ENCODE measurements at regions not wholly inside any gene's neighbourhood (a gene's known extent, or its start where the extent isn't known, plus 50 kb on each side); places are given as distances from the start of the nearest gene placed in this dataset.
"Not testable (repeated sequence)": the region's sequence is repeated elsewhere in the genome, so short reads cannot be mapped to it uniquely, and the experiment has no call there.

DNA sequence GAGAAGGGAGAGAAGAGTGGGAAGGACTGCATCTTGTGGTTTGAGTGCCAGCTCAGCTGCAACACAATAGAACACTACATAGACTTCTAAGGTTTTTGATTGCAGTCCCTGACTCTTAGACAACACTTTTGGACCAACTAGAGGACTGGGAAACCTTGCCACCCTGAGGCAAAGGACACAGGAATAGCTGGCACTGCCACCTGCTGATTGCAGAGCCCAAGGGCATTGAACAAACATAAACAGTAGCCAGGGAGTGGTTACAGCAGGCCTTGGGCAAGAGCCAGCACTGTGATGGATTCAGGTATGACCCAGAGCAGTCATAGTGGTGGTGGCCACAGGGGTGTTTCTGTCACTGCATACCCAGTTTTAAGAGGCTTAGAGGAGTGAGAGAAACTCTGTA lies 72.5 kb upstream of the CXorf51A start:
- Mint-ChIP-seq H3K27ac (no peak overlapping the region), H3K9me3 (ENCODE audit: insufficient read depth) (peaks cover 1% of the 10 kb centered on the region), H3K4me1 (no peaks in the 10 kb centered on the region), H3K27me3 (no peaks in the 10 kb centered on the region), H3K4me3 (no peak overlapping the region)
- no peaks in the 10 kb centered on the region for H3K27me3 ChIP-seq (replicated peaks in 1 of 4; ENCODE audit: control extremely low read depth in 1 of 4, control insufficient read depth in 3 of 4, insufficient read depth in 4 of 4, low read length in 3 of 4)
- POLR2A ChIA-PET, result no interaction called here
- H4K20me1 ChIP-seq (ENCODE audit: control insufficient read depth, insufficient read depth, low read length, poor library complexity, severe bottlenecking), result no peaks in the 10 kb centered on the region
- no peaks in the 10 kb centered on the region for H3K9me3 ChIP-seq (ENCODE audit: control extremely low read depth in 1 of 3, control insufficient read depth in 2 of 3, insufficient read depth in 1 of 3, low read length in 2 of 3)
- no peak overlapping the region for H2AFZ ChIP-seq (ENCODE audit: insufficient read depth, low read depth, low read length, poor library complexity, severe bottlenecking)
- H3K4me3 ChIP-seq (ENCODE audit: control extremely low read depth in 1 of 5, extremely low read depth in 1 of 5, insufficient read depth in 1 of 5, low read depth in 2 of 5, low read length in 4 of 5), result no peak overlapping the region
- no peaks in the 10 kb centered on the region for H3K4me1 ChIP-seq (ENCODE audit: control insufficient read depth in 2 of 2, insufficient read depth in 2 of 2, low read length in 2 of 2)
- intact Hi-C loops (cut with micrococcal nuclease), result no loop called here
- no peak overlapping the region for H3K4me2 ChIP-seq (replicated peaks; ENCODE audit: low read depth, low read length, poor library complexity, severe bottlenecking)
- H3K36me3 ChIP-seq (replicated peaks in 1 of 2; ENCODE audit: control extremely low read depth in 1 of 2, control insufficient read depth in 1 of 2, extremely low read depth in 1 of 2, insufficient read depth in 2 of 2, low read length in 1 of 2), result no peaks in the 10 kb centered on the region
- DNase-seq (no peak), ATAC-seq (ENCODE audit: low read depth) (no peak)
- no peak overlapping the region for H3K9ac ChIP-seq (ENCODE audit: low read length)
- TF ChIP-seq, protein P1, sequence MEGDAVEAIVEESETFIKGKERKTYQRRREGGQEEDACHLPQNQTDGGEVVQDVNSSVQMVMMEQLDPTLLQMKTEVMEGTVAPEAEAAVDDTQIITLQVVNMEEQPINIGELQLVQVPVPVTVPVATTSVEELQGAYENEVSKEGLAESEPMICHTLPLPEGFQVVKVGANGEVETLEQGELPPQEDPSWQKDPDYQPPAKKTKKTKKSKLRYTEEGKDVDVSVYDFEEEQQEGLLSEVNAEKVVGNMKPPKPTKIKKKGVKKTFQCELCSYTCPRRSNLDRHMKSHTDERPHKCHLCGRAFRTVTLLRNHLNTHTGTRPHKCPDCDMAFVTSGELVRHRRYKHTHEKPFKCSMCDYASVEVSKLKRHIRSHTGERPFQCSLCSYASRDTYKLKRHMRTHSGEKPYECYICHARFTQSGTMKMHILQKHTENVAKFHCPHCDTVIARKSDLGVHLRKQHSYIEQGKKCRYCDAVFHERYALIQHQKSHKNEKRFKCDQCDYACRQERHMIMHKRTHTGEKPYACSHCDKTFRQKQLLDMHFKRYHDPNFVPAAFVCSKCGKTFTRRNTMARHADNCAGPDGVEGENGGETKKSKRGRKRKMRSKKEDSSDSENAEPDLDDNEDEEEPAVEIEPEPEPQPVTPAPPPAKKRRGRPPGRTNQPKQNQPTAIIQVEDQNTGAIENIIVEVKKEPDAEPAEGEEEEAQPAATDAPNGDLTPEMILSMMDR (IDR thresholded peaks at IDR 0.05), result no peak
- TF ChIP-seq EZH2 (IDR thresholded peaks at IDR 0.05; ENCODE audit: borderline replicate concordance, insufficient read depth, low read depth, low read length, poor library complexity, severe bottlenecking), result no peak
- H3K27ac ChIP-seq (ENCODE audit: low read length in 2 of 2), result no peak overlapping the region
- no peaks in the 10 kb centered on the region for H3K79me2 ChIP-seq (ENCODE audit: control insufficient read depth, insufficient read depth, low read length)
- CTCF ChIA-PET, result no interaction called here

DNA sequence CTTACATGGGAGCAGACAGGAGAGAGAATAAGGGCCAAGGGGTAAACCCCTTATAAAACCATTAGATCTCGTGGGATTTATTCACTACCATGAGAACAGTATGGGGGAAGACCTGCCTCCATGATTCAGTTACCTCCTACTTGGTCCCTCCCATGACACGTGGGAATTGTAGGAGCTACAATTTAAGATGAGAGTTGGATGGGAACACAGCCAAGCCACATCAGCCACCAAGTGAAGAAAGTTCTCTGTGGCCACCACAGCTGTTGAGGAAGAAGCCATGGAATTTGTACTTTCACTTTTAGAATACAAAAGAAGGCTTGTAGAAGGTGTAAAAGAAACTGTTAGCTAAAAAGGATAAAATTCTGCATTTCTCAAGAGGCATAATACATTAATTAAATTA lies 67.0 kb upstream of the CXorf51A start:
- Histone ChIP-seq H3K4me3 (ENCODE audit: control extremely low read depth in 1 of 5, extremely low read depth in 1 of 5, insufficient read depth in 1 of 5, low read depth in 2 of 5, low read length in 4 of 5) (no peak overlapping the region), H3K36me3 (replicated peaks in 1 of 2; ENCODE audit: control extremely low read depth in 1 of 2, control insufficient read depth in 1 of 2, extremely low read depth in 1 of 2, insufficient read depth in 2 of 2, low read length in 1 of 2) (no peaks in the 10 kb centered on the region), H3K27ac (ENCODE audit: low read length in 2 of 2) (no peak overlapping the region), H4K20me1 (ENCODE audit: control insufficient read depth, insufficient read depth, low read length, poor library complexity, severe bottlenecking) (no peaks in the 10 kb centered on the region), H3K9me3 (ENCODE audit: control extremely low read depth in 1 of 3, control insufficient read depth in 2 of 3, insufficient read depth in 1 of 3, low read length in 2 of 3) (no peaks in the 10 kb centered on the region), H3K4me2 (replicated peaks; ENCODE audit: low read depth, low read length, poor library complexity, severe bottlenecking) (no peak overlapping the region), H3K27me3 (replicated peaks in 1 of 4; ENCODE audit: control extremely low read depth in 1 of 4, control insufficient read depth in 3 of 4, insufficient read depth in 4 of 4, low read length in 3 of 4) (no peaks in the 10 kb centered on the region), H2AFZ (ENCODE audit: insufficient read depth, low read depth, low read length, poor library complexity, severe bottlenecking) (no peak overlapping the region), H3K4me1 (ENCODE audit: control insufficient read depth in 2 of 2, insufficient read depth in 2 of 2, low read length in 2 of 2) (no peaks in the 10 kb centered on the region), H3K79me2 (ENCODE audit: control insufficient read depth, insufficient read depth, low read length) (no peaks in the 10 kb centered on the region), H3K9ac (ENCODE audit: low read length) (no peak overlapping the region)
- H3K27ac Mint-ChIP-seq, result no peak overlapping the region
- ChIA-PET CTCF (no interaction called here), POLR2A (no interaction called here)
- H3K4me3 Mint-ChIP-seq, result no peak overlapping the region
- no peak for DNase-seq
- H3K4me1 Mint-ChIP-seq, result no peaks in the 10 kb centered on the region
- peaks cover 1% of the 10 kb centered on the region for H3K9me3 Mint-ChIP-seq (ENCODE audit: insufficient read depth)
- no peaks in the 10 kb centered on the region for H3K27me3 Mint-ChIP-seq
- no peak for TF ChIP-seq EZH2 (IDR thresholded peaks at IDR 0.05; ENCODE audit: borderline replicate concordance, insufficient read depth, low read depth, low read length, poor library complexity, severe bottlenecking)
- TF ChIP-seq, protein P1 (IDR thresholded peaks at IDR 0.05), result no peak
- no peak for ATAC-seq (ENCODE audit: low read depth)
- WGBS (ENCODE audit: insufficient coverage), result no CpG with 5 or more reads among the region's 2 CpGs
- intact Hi-C loops (cut with micrococcal nuclease), result no loop called here

DNA sequence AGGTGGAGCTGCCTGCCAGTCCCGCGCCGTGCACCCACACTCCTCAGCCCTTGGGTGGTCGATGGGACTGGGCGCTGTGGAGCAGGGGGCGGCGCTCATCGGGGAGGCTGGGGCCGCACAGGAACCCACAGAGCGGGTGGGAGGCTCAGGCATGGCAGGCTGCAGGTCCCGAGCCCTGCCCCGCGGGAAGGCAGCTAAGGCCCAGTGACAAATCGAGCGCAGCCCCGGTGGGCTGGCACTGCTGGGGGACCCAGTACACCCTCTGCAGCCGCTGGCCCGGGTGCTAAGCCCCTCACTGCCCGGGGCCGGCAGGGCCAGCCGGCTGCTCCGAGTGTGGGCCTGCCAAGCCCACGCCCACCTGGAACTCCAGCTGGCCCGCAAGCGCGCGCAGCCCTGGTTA lies 52.3 kb upstream of the CXorf51A start:
- not testable (repeated sequence) for H3K4me3 Mint-ChIP-seq, H3K27ac Mint-ChIP-seq

More for the DNA sequence above, 52.3 kb upstream of the CXorf51A start:
- ATAC-seq (ENCODE audit: low read depth); H3K36me3 ChIP-seq (replicated peaks in 1 of 2; ENCODE audit: control extremely low read depth in 1 of 2, control insufficient read depth in 1 of 2, extremely low read depth in 1 of 2, insufficient read depth in 2 of 2, low read length in 1 of 2); H3K4me3 ChIP-seq (ENCODE audit: control extremely low read depth in 1 of 5, extremely low read depth in 1 of 5, insufficient read depth in 1 of 5, low read depth in 2 of 5, low read length in 4 of 5); H3K4me2 ChIP-seq (replicated peaks; ENCODE audit: low read depth, low read length, poor library complexity, severe bottlenecking); H2AFZ ChIP-seq (ENCODE audit: insufficient read depth, low read depth, low read length, poor library complexity, severe bottlenecking); H3K79me2 ChIP-seq (ENCODE audit: control insufficient read depth, insufficient read depth, low read length); H3K9me3 ChIP-seq (ENCODE audit: control extremely low read depth in 1 of 3, control insufficient read depth in 2 of 3, insufficient read depth in 1 of 3, low read length in 2 of 3); H4K20me1 ChIP-seq (ENCODE audit: control insufficient read depth, insufficient read depth, low read length, poor library complexity, severe bottlenecking); H3K27me3 Mint-ChIP-seq; CTCF ChIA-PET; DNase-seq; POLR2A ChIA-PET; H3K27ac ChIP-seq (ENCODE audit: low read length in 2 of 2); H3K27me3 ChIP-seq (replicated peaks in 1 of 4; ENCODE audit: control extremely low read depth in 1 of 4, control insufficient read depth in 3 of 4, insufficient read depth in 4 of 4, low read length in 3 of 4); H3K9ac ChIP-seq (ENCODE audit: low read length); H3K9me3 Mint-ChIP-seq (ENCODE audit: insufficient read depth); intact Hi-C loops (cut with micrococcal nuclease); H3K4me1 ChIP-seq (ENCODE audit: control insufficient read depth in 2 of 2, insufficient read depth in 2 of 2, low read length in 2 of 2); H3K4me1 Mint-ChIP-seq: not testable (repeated sequence)
- WGBS (ENCODE audit: insufficient coverage), result 96% methylated on average over 9 of the region's 27 CpGs
